Prostate gland (tissue), 2 donors: ENCODE measurements at regions not wholly inside any gene's neighbourhood (a gene's known extent, or its start where the extent isn't known, plus 50 kb on each side); places are given as distances from the start of the nearest gene placed in this dataset.

Source experiments
- CTCF ChIP-seq, 4 experiments: fragments of 200-600 bp in 2 of 4; fragments of 450-650 bp in 2 of 4; sonication (generic) in 2 of 4; IDR thresholded peaks; 1 replicate in 3 of 4; 2 replicates in 1 of 4; pipeline ENCODE4 v1.5.1; 2016 to 2019; ENCODE audit warnings: antibody characterized with exemption in 4 of 4, mild to moderate bottlenecking in 2 of 4, moderate library complexity in 2 of 4
- POLR2A ChIP-seq: fragments of 450-650 bp; IDR thresholded peaks from one replicate; pipeline ENCODE4 v1.6.1; 2016; ENCODE audit warnings: antibody characterized with exemption, mild to moderate bottlenecking

- TF ChIP-seq CTCF (IDR thresholded peaks at IDR 0.05) (no peak), POLR2A (no peak)
Observed at GRCh38 chr6:167212713-167213005, 54.9 kb upstream of the GPR31 start.
